HG02840 (cell line): ENCODE measurements at regions not wholly inside any gene's neighbourhood (a gene's known extent, or its start where the extent isn't known, plus 50 kb on each side); places are given as distances from the start of the nearest gene placed in this dataset.

Experiments
- ATAC-seq: cut with Tn5 transposase; IDR thresholded peaks from one replicate; pipeline ENCODE4 v1.9.1; 2021; ENCODE audit warnings: mild to moderate bottlenecking, moderate library complexity, moderate number of reproducible peaks; ENCODE audit not compliant: unreplicated experiment, low FRiP score

DNA sequence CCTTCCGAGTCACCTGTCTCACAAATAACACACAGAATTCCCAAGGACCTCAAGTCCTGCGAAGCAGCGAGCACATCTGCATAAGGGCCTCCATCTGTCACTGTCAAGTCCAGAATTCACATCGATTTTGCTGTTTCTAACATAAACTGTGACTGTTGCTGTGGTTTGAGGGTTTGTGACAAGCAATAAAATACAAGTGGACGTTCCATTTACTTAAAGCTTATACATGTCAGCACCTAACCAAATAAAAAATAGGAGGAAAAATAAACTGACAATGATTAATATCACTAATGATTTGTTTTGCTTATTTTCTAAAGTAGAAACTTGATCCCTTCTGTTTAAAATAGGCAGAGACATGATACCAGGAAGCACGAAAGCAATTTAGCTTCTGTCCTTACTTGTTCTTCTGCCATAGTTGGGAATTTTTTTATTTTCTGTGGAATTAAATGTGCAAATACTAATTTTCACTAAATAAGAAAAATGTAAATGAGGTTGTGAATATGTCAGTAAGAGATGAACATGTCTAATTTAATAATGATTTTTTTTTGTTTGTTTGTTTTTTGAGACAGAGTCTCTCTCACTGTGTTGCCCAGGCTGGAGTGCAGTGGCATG lies 279.1 kb downstream of the FGF9 start:
- ATAC-seq, result no peak

GRCh38 chr13:21956666-21957065 lies 285.8 kb downstream of the FGF9 start:
- no peak for ATAC-seq

GRCh38 chr13:21957833-21958232 lies 287.0 kb downstream of the FGF9 start:
- ATAC-seq, result no peak

- no peak for ATAC-seq
These were observed 289.2 kb downstream of the FGF9 start for GRCh38 chr13:21960108-21960507.

DNA sequence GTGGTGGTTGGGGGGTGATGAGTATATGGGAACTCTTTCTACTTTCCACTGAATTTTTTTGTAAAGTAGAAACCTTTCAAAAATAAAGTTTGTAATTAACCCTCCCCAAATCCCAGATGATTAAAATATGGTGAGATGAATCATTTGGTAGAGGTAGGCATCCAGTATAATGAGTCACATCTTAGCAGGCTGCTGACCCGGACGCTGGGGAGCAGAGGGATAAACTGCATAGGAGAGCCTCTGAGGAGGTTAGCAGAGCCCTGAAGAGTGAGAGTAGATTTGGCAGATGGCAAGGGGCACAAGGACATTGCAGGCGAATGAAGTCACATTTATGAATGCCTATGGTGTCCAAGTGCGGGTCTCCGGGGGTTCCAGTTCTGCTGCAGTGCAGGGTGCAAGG lies 293.8 kb downstream of the FGF9 start:
- no peak for ATAC-seq

- no peak for ATAC-seq
These were observed 294.2 kb downstream of the FGF9 start for GRCh38 chr13:21965095-21965494.

GRCh38 chr13:21966014-21966413 lies 295.1 kb downstream of the FGF9 start:
- no peak for ATAC-seq

DNA sequence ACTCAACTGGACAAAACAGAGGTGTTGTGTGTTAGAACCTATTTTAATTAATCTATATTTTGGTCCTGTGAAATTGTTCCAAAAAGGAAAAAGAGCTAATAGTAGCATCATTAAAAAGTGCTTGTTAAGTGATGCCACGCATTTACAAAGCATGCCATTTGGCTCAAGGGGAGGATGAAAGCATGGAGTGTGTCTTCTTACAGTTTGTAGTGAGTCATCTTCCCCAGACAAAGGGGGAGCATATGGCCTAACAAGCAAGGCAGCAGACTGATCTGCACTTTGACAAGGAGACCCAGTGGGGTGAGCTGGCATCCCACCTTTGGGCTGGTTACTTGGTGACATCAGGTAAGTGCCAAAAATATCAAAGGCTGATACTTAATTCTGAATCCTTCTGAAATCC lies 297.0 kb downstream of the FGF9 start:
- ATAC-seq, result no peak

GRCh38 chr13:21970172-21970571 lies 299.3 kb downstream of the FGF9 start:
- ATAC-seq, result no peak

GRCh38 chr13:21970918-21971317 lies 300.0 kb downstream of the FGF9 start:
- no peak for ATAC-seq

GRCh38 chr13:21971662-21972621 lies 301.1 kb downstream of the FGF9 start:
- no peak for ATAC-seq

- ATAC-seq, result no peak
These were observed 302.7 kb downstream of the FGF9 start for GRCh38 chr13:21973437-21974125.

DNA sequence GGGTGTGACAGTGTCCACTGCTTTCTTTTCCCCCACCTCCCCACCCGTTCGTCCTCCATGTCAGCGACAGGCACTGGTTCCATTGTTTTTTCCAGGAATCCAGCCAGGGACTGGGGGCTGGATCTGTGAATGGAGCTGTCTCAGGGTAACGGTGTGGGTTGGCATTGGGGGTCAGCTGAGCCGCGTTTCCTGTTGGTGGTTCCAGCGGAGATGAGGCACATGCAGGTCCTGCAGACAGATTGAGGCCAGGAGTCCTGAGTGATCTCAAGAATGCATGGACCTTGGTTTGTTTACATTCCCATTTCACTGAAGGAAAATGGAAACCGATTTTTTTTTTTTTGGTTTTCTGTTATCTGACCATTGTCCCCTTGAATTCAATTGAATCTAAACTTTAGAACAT lies 303.9 kb downstream of the FGF9 start:
- ATAC-seq, result no peak

DNA sequence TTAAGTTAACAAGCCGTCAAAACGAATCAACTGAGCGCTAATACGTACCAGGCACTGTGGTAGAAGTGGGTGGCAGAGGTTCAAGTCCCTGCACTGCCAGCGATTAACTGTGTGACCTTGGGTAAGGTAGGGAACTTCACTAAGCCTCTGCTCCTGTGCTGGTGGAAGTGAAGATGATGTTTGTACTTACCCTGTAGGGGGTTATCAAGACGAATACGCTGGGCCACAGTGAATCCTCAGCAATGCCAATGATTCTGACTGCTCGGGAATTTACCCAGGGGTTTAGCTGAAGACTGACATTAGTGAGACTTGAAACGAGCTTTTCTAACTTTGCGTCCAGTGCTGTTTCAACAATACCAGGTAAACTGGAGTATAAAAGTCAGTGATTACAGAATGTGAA lies 305.3 kb downstream of the FGF9 start:
- no peak for ATAC-seq

DNA sequence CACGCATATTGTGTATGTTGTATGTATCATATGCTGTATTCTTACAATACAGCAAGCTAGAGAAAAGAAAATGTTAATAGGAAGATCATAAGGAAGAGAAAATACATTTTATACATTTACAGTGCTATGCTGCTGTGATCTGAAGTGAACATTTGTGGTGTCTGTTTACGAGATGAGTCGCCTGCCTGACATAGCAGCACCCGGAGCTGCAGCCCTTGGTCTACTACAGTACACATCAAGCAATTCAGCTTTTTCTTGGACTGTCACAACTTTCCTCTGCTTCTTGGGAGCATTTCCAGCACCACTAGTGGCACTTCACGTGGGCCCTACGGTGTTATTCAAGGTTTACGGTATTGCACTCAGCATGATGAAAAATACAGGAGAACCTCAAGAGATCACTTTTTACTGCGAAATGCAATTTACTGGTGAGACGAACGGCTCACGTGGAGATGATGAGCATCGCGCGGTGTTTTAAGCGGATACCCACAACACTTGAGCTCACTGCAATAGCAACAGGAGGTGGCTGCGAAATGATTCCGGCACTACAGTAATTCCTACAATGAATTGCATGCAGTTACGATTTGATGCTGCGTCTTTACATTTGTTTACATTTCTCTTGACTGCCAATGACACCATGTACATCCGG lies 308.4 kb downstream of the FGF9 start:
- no peak for ATAC-seq

- no peak for ATAC-seq
These were observed 309.2 kb downstream of the FGF9 start for GRCh38 chr13:21980049-21980448.

- ATAC-seq, result no peak
These were observed 313.3 kb downstream of the FGF9 start for GRCh38 chr13:21984156-21984555.

DNA sequence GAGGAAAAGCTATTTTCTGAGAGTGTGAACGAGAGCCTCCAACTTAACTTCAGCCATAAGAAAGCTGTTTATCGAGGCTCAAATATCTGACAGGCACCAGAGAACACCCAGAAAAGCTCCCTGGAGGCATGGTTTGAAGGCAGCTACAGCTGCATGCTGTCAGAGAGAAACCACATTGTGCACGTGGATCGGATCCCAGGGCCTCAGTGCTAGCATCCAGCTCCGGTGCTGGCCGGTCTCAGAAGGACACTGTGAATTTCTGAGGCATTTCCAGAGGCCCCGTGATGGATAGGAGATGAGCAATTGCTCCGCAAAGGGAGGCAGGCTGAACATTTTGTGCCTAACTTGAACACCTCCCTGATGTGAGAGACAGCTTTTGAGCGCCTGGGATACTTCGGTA lies 315.7 kb downstream of the FGF9 start:
- no peak for ATAC-seq

DNA sequence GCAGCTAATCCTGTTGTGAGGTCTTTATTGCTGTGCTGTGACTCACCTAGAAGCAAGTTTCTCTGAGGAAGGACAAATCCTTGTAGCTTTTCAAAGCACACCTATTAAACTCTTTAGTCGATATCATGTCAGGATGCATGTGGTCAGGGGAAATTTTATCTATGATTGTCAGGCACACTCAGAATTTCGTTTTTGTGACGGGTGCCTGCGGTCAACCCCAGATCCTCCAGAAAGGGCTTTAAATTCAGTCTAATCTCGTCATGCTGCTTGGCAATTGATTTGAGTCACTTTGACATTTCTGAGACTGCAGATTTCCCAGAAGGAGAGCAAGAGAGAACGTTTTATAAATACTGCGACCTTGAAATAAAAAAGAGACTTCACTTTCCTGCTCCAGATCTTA lies 316.9 kb downstream of the FGF9 start:
- no peak for ATAC-seq

- no peak for ATAC-seq
These were observed 317.8 kb downstream of the FGF9 start for GRCh38 chr13:21988624-21989023.

DNA sequence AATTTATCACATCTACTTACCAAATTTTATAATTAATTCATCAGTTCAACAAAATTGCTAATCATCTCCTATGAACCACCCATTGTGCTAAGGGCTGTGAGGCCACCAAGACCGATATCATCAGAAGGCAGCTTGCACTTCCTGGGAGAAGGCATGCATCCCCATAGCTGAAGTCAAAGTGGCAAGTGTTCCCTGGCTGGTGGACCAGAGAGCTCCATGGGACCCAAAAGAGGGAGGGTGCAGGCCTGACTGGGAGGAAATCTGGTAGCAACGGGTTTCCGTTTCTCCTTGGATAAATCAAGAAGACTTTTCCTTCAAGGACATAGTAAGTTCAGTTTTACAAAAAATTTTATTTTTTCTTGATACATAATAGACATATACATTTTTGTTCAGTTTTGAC lies 325.2 kb downstream of the FGF9 start:
- no peak for ATAC-seq
